MCF 10A (cell line): ENCODE measurements at regions not wholly inside any gene's neighbourhood (a gene's known extent, or its start where the extent isn't known, plus 50 kb on each side); places are given as distances from the start of the nearest gene placed in this dataset.
"Not testable (repeated sequence)": the region's sequence is repeated elsewhere in the genome, so short reads cannot be mapped to it uniquely, and the experiment has no call there.

Experiments used
- BruUV-seq: library from RNA; stranded (reverse); fragments of 400-500 nt; replicated peaks from 2 replicates; lab custom pipeline; 2021; lab: Mats Ljungman, UMichigan
- CTCF ChIA-PET: fragments of 300-600 bp; sonication (Branson Sonifier 250); formaldehyde crosslinking; extraction: SDS; loops from one replicate; lab custom pipeline; 2021; ENCODE audit warnings: antibody characterized with exemption, inconsistent platforms; lab: Yijun Ruan, JAX
- POLR2A ChIA-PET: fragments of 300-600, 350-650 bp; sonication (Branson Sonifier 250); formaldehyde crosslinking; extraction: SDS; loops from one replicate; lab custom pipeline; 2020; ENCODE audit warnings: antibody characterized with exemption, inconsistent platforms; lab: Yijun Ruan, JAX
- DNase-seq: peaks from one replicate; pipeline ENCODE4 v3.0.0-alpha.2; 2018; ENCODE audit not compliant: unreplicated experiment
- H3K27ac Mint-ChIP-seq: one replicate; pipeline ENCODE4 v1.8.0; 2022; ENCODE audit warnings: mild to moderate bottlenecking, low read depth, mixed read lengths; ENCODE audit not compliant: unreplicated experiment
- H3K27me3 Mint-ChIP-seq: one replicate; pipeline ENCODE4 v1.8.0; 2022; ENCODE audit warnings: mixed read lengths; ENCODE audit not compliant: insufficient read depth, unreplicated experiment
- H3K36me3 Mint-ChIP-seq: one replicate; pipeline ENCODE4 v1.8.0; 2022; ENCODE audit warnings: mild to moderate bottlenecking, moderate library complexity, mixed read lengths; ENCODE audit not compliant: insufficient read depth, unreplicated experiment
- H3K4me1 Mint-ChIP-seq: one replicate; pipeline ENCODE4 v1.8.0; 2022; ENCODE audit warnings: mixed read lengths; ENCODE audit not compliant: insufficient read depth, unreplicated experiment
- H3K4me3 Mint-ChIP-seq: one replicate; pipeline ENCODE4 v1.8.0; 2022; ENCODE audit warnings: mild to moderate bottlenecking, moderate library complexity, mixed read lengths; ENCODE audit not compliant: unreplicated experiment
- H3K9me3 Mint-ChIP-seq: one replicate; pipeline ENCODE4 v1.8.0; 2022; ENCODE audit warnings: mixed read lengths; ENCODE audit not compliant: unreplicated experiment
- intact Hi-C: fragments of 100-400 bp; cut with micrococcal nuclease; formaldehyde crosslinking; loops from 2 replicates; pipeline ENCODE4 v1.14.1; 2022
- TF ChIP-seq, protein P1 (sequence below): fragments of 200-600 bp; IDR thresholded peaks from one replicate; pipeline ENCODE4 v1.8.0; 2022; ENCODE audit warnings: antibody characterized with exemption, mild to moderate bottlenecking; ENCODE audit not compliant: unreplicated experiment

DNA sequence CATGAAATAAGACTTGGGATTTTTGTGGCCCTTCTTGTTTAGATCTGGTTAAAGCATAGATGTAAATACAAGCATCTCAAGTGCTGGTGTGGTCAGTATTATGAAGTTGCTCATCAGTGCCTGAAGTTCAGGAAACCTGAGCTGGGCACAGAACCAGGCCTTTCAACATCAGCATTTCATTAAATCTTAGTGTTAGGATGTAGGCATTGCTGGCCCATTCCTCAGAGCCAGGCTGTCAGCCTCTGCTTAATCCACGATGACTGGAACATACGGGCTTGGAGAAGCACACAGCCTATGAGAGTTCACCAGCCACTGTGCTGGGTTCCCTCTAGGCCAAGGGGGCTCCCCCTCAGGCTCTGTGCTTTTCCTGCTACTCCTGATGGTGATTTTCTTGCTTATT is 270.2 kb downstream of the EN1 start:
- intact Hi-C loops: no loop called here
- H3K4me1 Mint-ChIP-seq: no peaks in the 10 kb centered on the region
- DNase-seq: no peak
- TF ChIP-seq, protein P1, sequence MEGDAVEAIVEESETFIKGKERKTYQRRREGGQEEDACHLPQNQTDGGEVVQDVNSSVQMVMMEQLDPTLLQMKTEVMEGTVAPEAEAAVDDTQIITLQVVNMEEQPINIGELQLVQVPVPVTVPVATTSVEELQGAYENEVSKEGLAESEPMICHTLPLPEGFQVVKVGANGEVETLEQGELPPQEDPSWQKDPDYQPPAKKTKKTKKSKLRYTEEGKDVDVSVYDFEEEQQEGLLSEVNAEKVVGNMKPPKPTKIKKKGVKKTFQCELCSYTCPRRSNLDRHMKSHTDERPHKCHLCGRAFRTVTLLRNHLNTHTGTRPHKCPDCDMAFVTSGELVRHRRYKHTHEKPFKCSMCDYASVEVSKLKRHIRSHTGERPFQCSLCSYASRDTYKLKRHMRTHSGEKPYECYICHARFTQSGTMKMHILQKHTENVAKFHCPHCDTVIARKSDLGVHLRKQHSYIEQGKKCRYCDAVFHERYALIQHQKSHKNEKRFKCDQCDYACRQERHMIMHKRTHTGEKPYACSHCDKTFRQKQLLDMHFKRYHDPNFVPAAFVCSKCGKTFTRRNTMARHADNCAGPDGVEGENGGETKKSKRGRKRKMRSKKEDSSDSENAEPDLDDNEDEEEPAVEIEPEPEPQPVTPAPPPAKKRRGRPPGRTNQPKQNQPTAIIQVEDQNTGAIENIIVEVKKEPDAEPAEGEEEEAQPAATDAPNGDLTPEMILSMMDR: no peak
- H3K4me3 Mint-ChIP-seq: no peak overlapping the region
- CTCF ChIA-PET: no interaction called here
- H3K36me3 Mint-ChIP-seq: no peaks in the 10 kb centered on the region
- H3K9me3 Mint-ChIP-seq: no peaks in the 10 kb centered on the region
- BruUV-seq: no TSS peak
- H3K27ac Mint-ChIP-seq: no peak overlapping the region
- H3K27me3 Mint-ChIP-seq: no peaks in the 10 kb centered on the region
- POLR2A ChIA-PET: no interaction called here

- Mint-ChIP-seq H3K36me3 (no peaks in the 10 kb centered on the region), H3K9me3 (no peaks in the 10 kb centered on the region), H3K4me3 (no peak overlapping the region), H3K4me1 (no peaks in the 10 kb centered on the region), H3K27me3 (no peaks in the 10 kb centered on the region), H3K27ac (no peak overlapping the region)
- TF ChIP-seq, protein P1: no peak
- no TSS peak for BruUV-seq
- no peak for DNase-seq
- ChIA-PET POLR2A (interaction anchor here (0.7 kb wide), 1 partner anchor 804 kb away, joined by 3 read pairs; no protein-coding TSS in a partner anchor), CTCF (interaction anchor here (0.5 kb wide), 1 partner anchor 37 kb away, joined by 3 read pairs; no protein-coding TSS in a partner anchor)
- intact Hi-C loops: no loop called here
Observed at GRCh38 chr2:118576109-118576855, 271.2 kb downstream of the EN1 start.

DNA sequence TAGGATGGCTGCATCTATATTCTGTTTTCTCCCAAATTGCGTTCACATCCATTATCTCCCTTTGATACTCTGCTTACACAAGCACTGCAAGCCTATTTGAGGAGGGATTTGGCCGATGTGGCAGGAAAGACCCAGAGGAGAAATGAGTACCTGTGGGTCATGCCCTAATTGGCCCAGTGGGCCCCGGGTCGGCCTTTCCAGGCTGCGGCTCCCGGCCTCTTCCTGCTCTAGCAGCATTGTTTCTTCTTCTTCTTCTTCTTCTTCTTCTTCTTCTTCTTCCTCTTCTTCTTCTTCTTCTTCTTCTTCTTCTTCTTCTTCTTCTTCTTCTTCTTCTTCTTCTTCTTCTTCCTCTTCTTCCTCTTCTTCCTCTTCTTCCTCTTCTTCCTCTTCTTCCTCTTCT is 275.1 kb downstream of the EN1 start:
- DNase-seq, H3K27me3 Mint-ChIP-seq, BruUV-seq, H3K4me3 Mint-ChIP-seq, H3K9me3 Mint-ChIP-seq, intact Hi-C loops, H3K36me3 Mint-ChIP-seq, POLR2A ChIA-PET, H3K4me1 Mint-ChIP-seq, H3K27ac Mint-ChIP-seq: not testable (repeated sequence)
- CTCF ChIA-PET: interaction anchor here (1.6 kb wide), 1 partner anchor 33 kb away, joined by 4 read pairs; no protein-coding TSS in a partner anchor

DNA sequence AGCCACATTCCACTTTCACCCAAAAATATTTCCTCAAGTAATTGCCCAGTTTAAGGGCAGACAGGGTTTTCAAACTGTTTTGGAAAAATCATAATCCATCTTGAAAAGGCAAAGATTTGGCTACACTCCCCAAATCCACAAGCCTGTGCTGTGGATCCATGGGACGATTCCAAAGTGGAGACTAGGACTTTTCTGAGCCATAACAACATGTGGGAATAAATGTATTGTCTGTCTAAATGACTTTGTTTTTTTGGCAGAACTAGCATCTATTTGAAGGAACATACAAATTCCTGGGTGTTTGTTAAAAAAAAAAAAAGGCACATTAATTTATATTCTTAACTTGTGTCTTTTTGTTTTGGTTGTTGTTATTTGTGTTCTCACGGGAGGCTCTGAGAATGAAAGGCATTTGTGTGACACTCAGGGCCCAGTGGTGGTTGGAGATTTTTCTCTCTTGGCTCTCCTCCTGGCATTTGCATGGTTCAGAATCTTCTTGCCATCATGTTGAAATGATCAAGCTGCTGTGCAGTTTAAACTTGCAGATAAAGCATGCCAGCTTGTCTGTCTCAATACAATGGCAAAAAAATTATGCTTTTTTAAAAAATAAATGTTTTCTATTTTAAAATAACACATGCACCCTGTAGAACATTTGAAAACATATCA is 277.4 kb downstream of the EN1 start:
- no peak overlapping the region for H3K27ac Mint-ChIP-seq
- no peak for DNase-seq
- H3K4me1 Mint-ChIP-seq: no peaks in the 10 kb centered on the region
- no peaks in the 10 kb centered on the region for H3K9me3 Mint-ChIP-seq
- POLR2A ChIA-PET: interaction anchor here (1.1 kb wide), 1 partner anchor 25 kb away, joined by 3 read pairs; no protein-coding TSS in a partner anchor
- TF ChIP-seq, protein P1: no peak
- no peaks in the 10 kb centered on the region for H3K27me3 Mint-ChIP-seq
- no peak overlapping the region for H3K4me3 Mint-ChIP-seq
- CTCF ChIA-PET: no interaction called here
- H3K36me3 Mint-ChIP-seq: no peaks in the 10 kb centered on the region
- no TSS peak for BruUV-seq
- intact Hi-C loops: no loop called here
